GM12878 (cell line): ENCODE measurements at regions not wholly inside any gene's neighbourhood (a gene's known extent, or its start where the extent isn't known, plus 50 kb on each side); places are given as distances from the start of the nearest gene placed in this dataset.

Experiments used
- BMI1 ChIP-seq: fragments of 450-650 bp; IDR thresholded peaks from 2 replicates; pipeline ENCODE4 v1.6.1; 2016; ENCODE audit warnings: mild to moderate bottlenecking, moderate library complexity, borderline replicate concordance
- CUX1 ChIP-seq: IDR thresholded peaks from 2 replicates; pipeline ENCODE4 v1.6.1; 2012; ENCODE audit warnings: improper control_type of control experiment, low read depth, low read length; ENCODE audit not compliant: insufficient replicate concordance
- EZH2 ChIP-seq: IDR thresholded peaks from 2 replicates; pipeline ENCODE4 v1.6.1; 2012; ENCODE audit warnings: low read depth, mild to moderate bottlenecking, control low read depth, inconsistent platforms, low read length, borderline replicate concordance; ENCODE audit not compliant: control insufficient read depth
- HCFC1 ChIP-seq: fragments of 150-350 bp; IDR thresholded peaks from 2 replicates; pipeline ENCODE4 v1.6.1; 2014; ENCODE audit warnings: low read length
- NR2C1 ChIP-seq: fragments of 450-650 bp; IDR thresholded peaks from 2 replicates; pipeline ENCODE4 v1.6.1; 2017; ENCODE audit warnings: antibody characterized with exemption, mild to moderate bottlenecking, moderate library complexity
- POLR2A ChIP-seq: IDR thresholded peaks from 2 replicates; pipeline ENCODE4 v1.6.1; 2011; ENCODE audit warnings: low read depth, mild to moderate bottlenecking, low read length
- SMC3 ChIP-seq: IDR thresholded peaks from 2 replicates; pipeline ENCODE4 v1.6.1; 2011; ENCODE audit warnings: low read length, improper control_type of control experiment, borderline replicate concordance
- SPI1 ChIP-seq: IDR thresholded peaks from 2 replicates; pipeline ENCODE4 v1.6.1; 2011; ENCODE audit warnings: low read depth, mild to moderate bottlenecking, low read length, moderate library complexity, borderline replicate concordance; ENCODE audit not compliant: insufficient read depth
- SUPT20H ChIP-seq: IDR thresholded peaks from 2 replicates; pipeline ENCODE4 v1.6.1; 2011; ENCODE audit warnings: low read depth, mild to moderate bottlenecking, low read length, moderate library complexity, borderline replicate concordance; ENCODE audit not compliant: control insufficient read depth
- ZNF384 ChIP-seq: IDR thresholded peaks from 2 replicates; pipeline ENCODE4 v1.6.1; 2012; ENCODE audit warnings: low read depth, mild to moderate bottlenecking, low read length, improper control_type of control experiment, borderline replicate concordance
- TF ChIP-seq, protein P1 (sequence below), 3 experiments: IDR thresholded peaks in 2 of 3; conservative IDR thresholded peaks in 1 of 3; 2 replicates each; pipeline ENCODE4 v1.5.1; 2011; ENCODE audit warnings: low read depth in 3 of 3, low read length in 3 of 3, mild to moderate bottlenecking in 3 of 3, control low read depth in 2 of 3, moderate library complexity in 2 of 3, inconsistent platforms in 1 of 3, mixed read lengths in 1 of 3; ENCODE audit not compliant: control insufficient read depth in 2 of 3, insufficient read depth in 1 of 3; ENCODE audit errors: extremely low read depth in 1 of 3
- TF ChIP-seq, protein P2 (sequence below): fragments of 450-650 bp; IDR thresholded peaks from 2 replicates; pipeline ENCODE4 v1.6.1; 2017; ENCODE audit warnings: borderline replicate concordance
- TF ChIP-seq, protein P3 (sequence below): fragments of 450-650 bp; IDR thresholded peaks from 2 replicates; pipeline ENCODE4 v1.6.1; 2017; ENCODE audit warnings: mild to moderate bottlenecking, moderate library complexity
- TF ChIP-seq, protein P4 (sequence below): IDR thresholded peaks from 2 replicates; pipeline ENCODE4 v1.6.1; 2012; ENCODE audit warnings: low read depth, low read length, improper control_type of control experiment

DNA sequence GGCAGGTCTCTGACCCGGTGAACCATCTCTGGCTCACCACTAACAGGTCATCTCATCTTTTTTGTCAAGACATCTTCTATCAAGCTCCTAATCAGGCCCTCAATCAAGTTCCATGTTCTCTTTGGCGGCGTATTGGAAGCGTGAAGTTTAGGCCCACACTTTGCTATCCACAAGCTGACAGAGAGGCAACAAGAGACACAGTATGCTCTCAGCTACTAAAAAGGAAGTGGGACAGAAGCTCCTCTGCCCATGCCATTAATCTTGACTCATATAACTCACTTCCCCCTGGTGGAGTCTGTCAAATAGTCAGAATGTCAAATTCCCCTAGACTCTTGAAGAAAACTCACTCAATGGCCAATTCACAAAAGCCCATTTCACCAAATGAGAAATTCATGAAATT lies 77.6 kb upstream of the TMC1 start (continued):
- TF ChIP-seq HCFC1 (no peak), POLR2A (no peak), EZH2 (no peak), BMI1 (peak; percentile 32; the same call in 1 of the 2 replicates), ZNF384 (no peak), CUX1 (no peak), SUPT20H (no peak), SPI1 (peak; percentile 99), SMC3 (no peak; the same call in 1 of the 2 replicates), NR2C1 (no peak)
- TF ChIP-seq, protein P1, sequence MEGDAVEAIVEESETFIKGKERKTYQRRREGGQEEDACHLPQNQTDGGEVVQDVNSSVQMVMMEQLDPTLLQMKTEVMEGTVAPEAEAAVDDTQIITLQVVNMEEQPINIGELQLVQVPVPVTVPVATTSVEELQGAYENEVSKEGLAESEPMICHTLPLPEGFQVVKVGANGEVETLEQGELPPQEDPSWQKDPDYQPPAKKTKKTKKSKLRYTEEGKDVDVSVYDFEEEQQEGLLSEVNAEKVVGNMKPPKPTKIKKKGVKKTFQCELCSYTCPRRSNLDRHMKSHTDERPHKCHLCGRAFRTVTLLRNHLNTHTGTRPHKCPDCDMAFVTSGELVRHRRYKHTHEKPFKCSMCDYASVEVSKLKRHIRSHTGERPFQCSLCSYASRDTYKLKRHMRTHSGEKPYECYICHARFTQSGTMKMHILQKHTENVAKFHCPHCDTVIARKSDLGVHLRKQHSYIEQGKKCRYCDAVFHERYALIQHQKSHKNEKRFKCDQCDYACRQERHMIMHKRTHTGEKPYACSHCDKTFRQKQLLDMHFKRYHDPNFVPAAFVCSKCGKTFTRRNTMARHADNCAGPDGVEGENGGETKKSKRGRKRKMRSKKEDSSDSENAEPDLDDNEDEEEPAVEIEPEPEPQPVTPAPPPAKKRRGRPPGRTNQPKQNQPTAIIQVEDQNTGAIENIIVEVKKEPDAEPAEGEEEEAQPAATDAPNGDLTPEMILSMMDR (IDR thresholded peaks at IDR 0.05 in 2 of 3, conservative IDR thresholded peaks at IDR 0.05 in 1 of 3; ENCODE audit: control insufficient read depth in 2 of 3, extremely low read depth in 1 of 3, insufficient read depth in 1 of 3, low read depth in 3 of 3, low read length in 3 of 3): peak in 1 of 3 experiments; percentile 21; a peak in 2 of 6 replicates
- TF ChIP-seq, protein P2, sequence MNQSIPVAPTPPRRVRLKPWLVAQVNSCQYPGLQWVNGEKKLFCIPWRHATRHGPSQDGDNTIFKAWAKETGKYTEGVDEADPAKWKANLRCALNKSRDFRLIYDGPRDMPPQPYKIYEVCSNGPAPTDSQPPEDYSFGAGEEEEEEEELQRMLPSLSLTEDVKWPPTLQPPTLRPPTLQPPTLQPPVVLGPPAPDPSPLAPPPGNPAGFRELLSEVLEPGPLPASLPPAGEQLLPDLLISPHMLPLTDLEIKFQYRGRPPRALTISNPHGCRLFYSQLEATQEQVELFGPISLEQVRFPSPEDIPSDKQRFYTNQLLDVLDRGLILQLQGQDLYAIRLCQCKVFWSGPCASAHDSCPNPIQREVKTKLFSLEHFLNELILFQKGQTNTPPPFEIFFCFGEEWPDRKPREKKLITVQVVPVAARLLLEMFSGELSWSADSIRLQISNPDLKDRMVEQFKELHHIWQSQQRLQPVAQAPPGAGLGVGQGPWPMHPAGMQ: no peak
- TF ChIP-seq, protein P3, sequence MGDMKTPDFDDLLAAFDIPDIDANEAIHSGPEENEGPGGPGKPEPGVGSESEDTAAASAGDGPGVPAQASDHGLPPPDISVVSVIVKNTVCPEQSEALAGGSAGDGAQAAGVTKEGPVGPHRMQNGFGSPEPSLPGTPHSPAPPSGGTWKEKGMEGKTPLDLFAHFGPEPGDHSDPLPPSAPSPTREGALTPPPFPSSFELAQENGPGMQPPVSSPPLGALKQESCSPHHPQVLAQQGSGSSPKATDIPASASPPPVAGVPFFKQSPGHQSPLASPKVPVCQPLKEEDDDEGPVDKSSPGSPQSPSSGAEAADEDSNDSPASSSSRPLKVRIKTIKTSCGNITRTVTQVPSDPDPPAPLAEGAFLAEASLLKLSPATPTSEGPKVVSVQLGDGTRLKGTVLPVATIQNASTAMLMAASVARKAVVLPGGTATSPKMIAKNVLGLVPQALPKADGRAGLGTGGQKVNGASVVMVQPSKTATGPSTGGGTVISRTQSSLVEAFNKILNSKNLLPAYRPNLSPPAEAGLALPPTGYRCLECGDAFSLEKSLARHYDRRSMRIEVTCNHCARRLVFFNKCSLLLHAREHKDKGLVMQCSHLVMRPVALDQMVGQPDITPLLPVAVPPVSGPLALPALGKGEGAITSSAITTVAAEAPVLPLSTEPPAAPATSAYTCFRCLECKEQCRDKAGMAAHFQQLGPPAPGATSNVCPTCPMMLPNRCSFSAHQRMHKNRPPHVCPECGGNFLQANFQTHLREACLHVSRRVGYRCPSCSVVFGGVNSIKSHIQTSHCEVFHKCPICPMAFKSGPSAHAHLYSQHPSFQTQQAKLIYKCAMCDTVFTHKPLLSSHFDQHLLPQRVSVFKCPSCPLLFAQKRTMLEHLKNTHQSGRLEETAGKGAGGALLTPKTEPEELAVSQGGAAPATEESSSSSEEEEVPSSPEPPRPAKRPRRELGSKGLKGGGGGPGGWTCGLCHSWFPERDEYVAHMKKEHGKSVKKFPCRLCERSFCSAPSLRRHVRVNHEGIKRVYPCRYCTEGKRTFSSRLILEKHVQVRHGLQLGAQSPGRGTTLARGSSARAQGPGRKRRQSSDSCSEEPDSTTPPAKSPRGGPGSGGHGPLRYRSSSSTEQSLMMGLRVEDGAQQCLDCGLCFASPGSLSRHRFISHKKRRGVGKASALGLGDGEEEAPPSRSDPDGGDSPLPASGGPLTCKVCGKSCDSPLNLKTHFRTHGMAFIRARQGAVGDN: peak; percentile 23; the same call in 1 of the 2 replicates
- TF ChIP-seq, protein P4, sequence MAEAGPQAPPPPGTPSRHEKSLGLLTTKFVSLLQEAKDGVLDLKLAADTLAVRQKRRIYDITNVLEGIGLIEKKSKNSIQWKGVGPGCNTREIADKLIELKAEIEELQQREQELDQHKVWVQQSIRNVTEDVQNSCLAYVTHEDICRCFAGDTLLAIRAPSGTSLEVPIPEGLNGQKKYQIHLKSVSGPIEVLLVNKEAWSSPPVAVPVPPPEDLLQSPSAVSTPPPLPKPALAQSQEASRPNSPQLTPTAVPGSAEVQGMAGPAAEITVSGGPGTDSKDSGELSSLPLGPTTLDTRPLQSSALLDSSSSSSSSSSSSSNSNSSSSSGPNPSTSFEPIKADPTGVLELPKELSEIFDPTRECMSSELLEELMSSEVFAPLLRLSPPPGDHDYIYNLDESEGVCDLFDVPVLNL: no peak
